Endodermal cell (in vitro differentiated cells): ENCODE measurements at regions not wholly inside any gene's neighbourhood (a gene's known extent, or its start where the extent isn't known, plus 50 kb on each side); places are given as distances from the start of the nearest gene placed in this dataset.
"Not testable (repeated sequence)": the region's sequence is repeated elsewhere in the genome, so short reads cannot be mapped to it uniquely, and the experiment has no call there.

Experiments
- DNase-seq: peaks from one replicate; pipeline ENCODE4 v3.0.0-alpha.2; 2017
- H3K27ac ChIP-seq: 2 replicates; pipeline ENCODE4 v1.5.1; 2013; ENCODE audit warnings: mild to moderate bottlenecking, low read depth, low read length, moderate library complexity
- H3K27me3 ChIP-seq: 2 replicates; pipeline ENCODE4 v1.6.1; 2013; ENCODE audit warnings: mild to moderate bottlenecking, low read length, moderate library complexity; ENCODE audit not compliant: insufficient read depth, control insufficient read depth, poor library complexity, severe bottlenecking
- H3K36me3 ChIP-seq: 2 replicates; pipeline ENCODE4 v1.7.0; 2013; ENCODE audit warnings: mild to moderate bottlenecking, low read length, moderate library complexity; ENCODE audit not compliant: control insufficient read depth, insufficient read depth
- H3K4me1 ChIP-seq: one replicate; pipeline ENCODE4 v1.7.0; 2013; ENCODE audit warnings: low read length; ENCODE audit not compliant: control insufficient read depth, insufficient read depth
- H3K4me3 ChIP-seq: 2 replicates; pipeline ENCODE4 v1.5.1; 2013; ENCODE audit warnings: mild to moderate bottlenecking, low read length, moderate library complexity
- H3K9ac ChIP-seq: 2 replicates; pipeline ENCODE4 v1.6.1; 2013; ENCODE audit warnings: mild to moderate bottlenecking, low read length, moderate library complexity; ENCODE audit not compliant: poor library complexity, severe bottlenecking; ENCODE audit errors: extremely low read depth
- H3K9me3 ChIP-seq: 2 replicates; pipeline ENCODE4 v1.6.1; 2013; ENCODE audit warnings: mild to moderate bottlenecking, low read length, moderate library complexity; ENCODE audit not compliant: control insufficient read depth
- H3K27ac Mint-ChIP-seq: 2 replicates; pipeline ENCODE4 v1.8.0; 2020; ENCODE audit warnings: mixed read lengths
- H3K27me3 Mint-ChIP-seq: 2 replicates; pipeline ENCODE4 v1.8.0; 2021; ENCODE audit warnings: mild to moderate bottlenecking, mixed read lengths; ENCODE audit not compliant: insufficient read depth
- H3K36me3 Mint-ChIP-seq: 2 replicates; pipeline ENCODE4 v1.8.0; 2020; ENCODE audit warnings: low read depth, mixed read lengths
- H3K4me1 Mint-ChIP-seq: 2 replicates; pipeline ENCODE4 v1.8.0; 2020; ENCODE audit warnings: mixed read lengths
- H3K4me3 Mint-ChIP-seq: 2 replicates; pipeline ENCODE4 v1.8.0; 2020; ENCODE audit warnings: mild to moderate bottlenecking, moderate library complexity, mixed read lengths
- H3K9me3 Mint-ChIP-seq: 2 replicates; pipeline ENCODE4 v1.8.0; 2020; ENCODE audit warnings: mild to moderate bottlenecking, mixed read lengths
- WGBS, 2 experiments: methylation state at CpG; one replicate each; pipeline versions ENCODE4 v1.1.5 to v1.1.7; 2013; ENCODE audit warnings: missing lambda C conversion rate in 2 of 2, mixed read lengths in 1 of 2; ENCODE audit not compliant: insufficient coverage in 1 of 2, insufficient read length in 1 of 2; 5-methylcytosine and 5-hydroxymethylcytosine counted together
- TF ChIP-seq, protein P1 (sequence below): fragments of 200-600 bp; sonication (generic); conservative IDR thresholded peaks from 2 replicates; pipeline ENCODE4 v1.5.0; 2021; ENCODE audit warnings: antibody characterized with exemption, mild to moderate bottlenecking

DNA sequence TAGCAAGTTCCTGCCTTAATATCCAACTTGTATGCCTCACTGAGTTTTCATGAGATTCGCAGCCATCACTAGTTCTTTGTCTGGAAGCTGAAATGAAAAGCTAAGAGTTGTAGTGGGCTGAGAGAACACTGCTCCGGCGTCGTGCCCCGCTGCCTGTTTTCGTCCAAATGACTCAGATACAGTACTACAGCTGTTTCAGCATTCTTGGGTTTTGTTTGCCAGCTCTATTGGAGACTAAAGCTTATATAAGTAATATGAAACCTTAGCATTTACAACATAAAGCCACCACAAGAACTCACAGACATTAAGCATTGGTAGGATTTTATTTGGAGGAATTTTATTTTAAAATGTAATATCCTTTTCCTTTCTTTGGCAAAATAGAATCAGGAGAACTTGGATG is 299.7 kb downstream of the DLEU7 start:
- Histone ChIP-seq H3K4me3 (no peak overlapping the region), H3K27ac (peak overlapping the region; percentile 47), H3K9me3 (peaks cover 3% of the 10 kb centered on the region), H3K9ac (no peak overlapping the region), H3K27me3 (no peaks in the 10 kb centered on the region), H3K36me3 (no peaks in the 10 kb centered on the region), H3K4me1 (no peaks in the 10 kb centered on the region)
- WGBS, 2 experiments = 40 to 52% methylated on average over 1 to 6 of the region's 6 CpGs
- peaks cover 13% of the 10 kb centered on the region for H3K4me1 Mint-ChIP-seq
- no peak overlapping the region for H3K4me3 Mint-ChIP-seq
- H3K9me3 Mint-ChIP-seq = peaks cover 4% of the 10 kb centered on the region
- H3K27ac Mint-ChIP-seq = no peak overlapping the region
- H3K36me3 Mint-ChIP-seq = no peaks in the 10 kb centered on the region
- H3K27me3 Mint-ChIP-seq = no peaks in the 10 kb centered on the region
- TF ChIP-seq, protein P1, sequence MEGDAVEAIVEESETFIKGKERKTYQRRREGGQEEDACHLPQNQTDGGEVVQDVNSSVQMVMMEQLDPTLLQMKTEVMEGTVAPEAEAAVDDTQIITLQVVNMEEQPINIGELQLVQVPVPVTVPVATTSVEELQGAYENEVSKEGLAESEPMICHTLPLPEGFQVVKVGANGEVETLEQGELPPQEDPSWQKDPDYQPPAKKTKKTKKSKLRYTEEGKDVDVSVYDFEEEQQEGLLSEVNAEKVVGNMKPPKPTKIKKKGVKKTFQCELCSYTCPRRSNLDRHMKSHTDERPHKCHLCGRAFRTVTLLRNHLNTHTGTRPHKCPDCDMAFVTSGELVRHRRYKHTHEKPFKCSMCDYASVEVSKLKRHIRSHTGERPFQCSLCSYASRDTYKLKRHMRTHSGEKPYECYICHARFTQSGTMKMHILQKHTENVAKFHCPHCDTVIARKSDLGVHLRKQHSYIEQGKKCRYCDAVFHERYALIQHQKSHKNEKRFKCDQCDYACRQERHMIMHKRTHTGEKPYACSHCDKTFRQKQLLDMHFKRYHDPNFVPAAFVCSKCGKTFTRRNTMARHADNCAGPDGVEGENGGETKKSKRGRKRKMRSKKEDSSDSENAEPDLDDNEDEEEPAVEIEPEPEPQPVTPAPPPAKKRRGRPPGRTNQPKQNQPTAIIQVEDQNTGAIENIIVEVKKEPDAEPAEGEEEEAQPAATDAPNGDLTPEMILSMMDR = no peak
- no peak for DNase-seq

DNA sequence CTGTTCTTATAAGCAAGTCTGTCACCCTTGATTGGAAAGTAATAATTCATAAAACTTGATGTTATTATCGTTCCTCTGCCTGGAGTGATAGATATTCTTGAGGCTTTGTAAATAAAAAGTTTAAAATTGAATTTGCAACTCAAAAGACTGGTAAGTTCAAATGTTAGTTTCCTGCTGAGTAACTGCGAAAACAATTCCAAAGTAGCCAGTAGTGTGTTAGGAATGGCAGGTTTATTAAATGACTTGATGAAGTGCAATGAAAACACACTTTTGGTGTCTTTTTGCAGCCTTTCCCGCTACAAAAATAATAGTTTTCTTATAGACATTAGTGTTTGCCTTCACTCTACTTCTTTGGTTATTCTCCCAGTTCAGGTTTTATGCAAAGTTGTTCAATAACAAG is 299.3 kb downstream of the DLEU7 start:
- Histone ChIP-seq H3K36me3 (no peaks in the 10 kb centered on the region), H3K4me3 (no peak overlapping the region), H3K9ac (no peak overlapping the region), H3K27ac (peak overlapping the region; percentile 47), H3K9me3 (no peaks in the 10 kb centered on the region), H3K27me3 (no peaks in the 10 kb centered on the region), H3K4me1 (no peaks in the 10 kb centered on the region)
- no peaks in the 10 kb centered on the region for H3K9me3 Mint-ChIP-seq
- peaks cover 2% of the 10 kb centered on the region for H3K27me3 Mint-ChIP-seq
- H3K4me1 Mint-ChIP-seq = peaks cover 13% of the 10 kb centered on the region
- no peak overlapping the region for H3K27ac Mint-ChIP-seq
- H3K36me3 Mint-ChIP-seq = no peaks in the 10 kb centered on the region
- WGBS, 2 experiments = 67 to 83% methylated on average over 2 to 3 of the region's 3 CpGs
- no peak for DNase-seq
- H3K4me3 Mint-ChIP-seq = no peak overlapping the region
- TF ChIP-seq, protein P1 = no peak

DNA sequence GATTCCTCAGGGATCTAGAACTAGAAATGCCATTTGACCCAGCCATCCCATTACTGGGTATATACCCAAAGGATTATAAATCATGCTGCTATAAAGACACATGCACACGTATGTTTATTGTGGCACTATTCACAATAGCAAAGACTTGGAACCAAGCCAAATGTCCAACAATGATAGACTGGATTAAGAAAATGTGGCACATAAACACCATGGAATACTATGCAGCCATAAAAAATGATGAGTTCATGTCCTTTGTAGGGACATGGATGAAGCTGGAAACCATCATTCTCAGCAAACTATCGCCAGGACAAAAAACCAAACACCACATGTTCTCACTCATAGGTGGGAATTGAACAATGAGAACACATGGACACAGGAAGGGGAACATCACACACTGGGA is 296.3 kb downstream of the DLEU7 start:
- not testable (repeated sequence) for DNase-seq, H3K27ac Mint-ChIP-seq, H3K9me3 ChIP-seq, H3K9me3 Mint-ChIP-seq, H3K27me3 ChIP-seq, H3K27ac ChIP-seq, H3K4me3 ChIP-seq, H3K4me3 Mint-ChIP-seq, H3K9ac ChIP-seq, H3K36me3 Mint-ChIP-seq, H3K36me3 ChIP-seq, H3K4me1 ChIP-seq, H3K27me3 Mint-ChIP-seq
- WGBS, 2 experiments = no CpG with 5 or more reads among the region's 2 CpGs
- peaks cover 23% of the 10 kb centered on the region for H3K4me1 Mint-ChIP-seq

DNA sequence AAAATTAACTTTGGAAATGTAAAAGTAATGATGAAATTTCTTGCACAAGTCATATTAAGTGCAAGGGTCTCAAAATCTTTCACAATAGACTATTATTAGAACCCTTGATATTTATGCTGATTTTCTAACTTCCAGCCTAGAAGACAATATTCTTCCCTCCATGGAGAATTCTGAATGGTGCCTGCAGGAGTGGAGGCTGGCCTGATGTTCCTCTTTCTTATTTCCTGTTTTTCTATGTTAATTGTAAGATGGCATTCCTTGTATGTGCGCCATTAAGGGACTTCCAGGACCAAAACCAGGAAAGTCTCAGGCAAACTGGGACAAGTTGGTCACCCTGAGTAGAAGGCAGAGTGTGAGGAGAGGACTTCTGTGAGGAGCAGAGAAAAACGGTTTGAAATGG is 294.9 kb downstream of the DLEU7 start:
- H3K27ac Mint-ChIP-seq = no peak overlapping the region
- H3K27me3 Mint-ChIP-seq = peaks cover 13% of the 10 kb centered on the region

More for the DNA sequence above, 294.9 kb downstream of the DLEU7 start:
- no peak overlapping the region for H3K9ac ChIP-seq
- H3K4me1 ChIP-seq = no peaks in the 10 kb centered on the region
- no peak for DNase-seq
- Mint-ChIP-seq H3K4me1 (peaks cover 12% of the 10 kb centered on the region), H3K36me3 (no peaks in the 10 kb centered on the region), H3K4me3 (no peak overlapping the region), H3K9me3 (no peaks in the 10 kb centered on the region)
- peaks cover 1% of the 10 kb centered on the region for H3K27me3 ChIP-seq
- H3K27ac ChIP-seq = no peak overlapping the region
- no peak overlapping the region for H3K4me3 ChIP-seq
- 86 to 100% methylated on average over 2 of the region's 2 CpGs for WGBS, 2 experiments
- TF ChIP-seq, protein P1 = no peak
- H3K9me3 ChIP-seq = no peaks in the 10 kb centered on the region
- H3K36me3 ChIP-seq = no peaks in the 10 kb centered on the region
